C4-2B (cell line): ENCODE measurements at regions not wholly inside any gene's neighbourhood (a gene's known extent, or its start where the extent isn't known, plus 50 kb on each side); places are given as distances from the start of the nearest gene placed in this dataset.

Experiments
- ZFX ChIP-seq: fragments of 450-650 bp; IDR thresholded peaks from 2 replicates; pipeline ENCODE4 v1.6.1; 2017
- TF ChIP-seq, protein P1 (sequence below): fragments of 450-650 bp; conservative IDR thresholded peaks from 2 replicates; pipeline ENCODE4 v1.5.1; 2017; ENCODE audit warnings: mild to moderate bottlenecking

DNA sequence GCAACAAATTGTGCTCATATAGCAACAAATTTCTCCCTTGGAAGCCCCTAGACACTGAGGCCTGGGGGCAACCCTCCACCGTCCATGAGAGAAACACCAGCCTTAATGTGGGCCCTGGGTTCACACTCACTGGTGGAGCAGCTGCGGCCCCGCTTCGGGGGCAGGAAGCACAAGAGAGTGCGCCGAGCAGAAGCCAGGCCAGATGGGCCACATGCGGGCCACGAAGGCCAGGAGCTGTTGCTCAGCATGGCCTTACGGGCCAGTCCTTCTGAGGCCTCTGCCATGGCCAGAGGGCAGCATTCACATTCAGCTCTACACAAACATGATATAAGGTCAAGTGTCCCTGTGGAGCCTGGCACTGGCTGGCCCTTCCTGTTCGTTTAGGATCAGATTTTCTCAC, 60.0 kb upstream of the VIPR2 start:
- TF ChIP-seq, protein P1, sequence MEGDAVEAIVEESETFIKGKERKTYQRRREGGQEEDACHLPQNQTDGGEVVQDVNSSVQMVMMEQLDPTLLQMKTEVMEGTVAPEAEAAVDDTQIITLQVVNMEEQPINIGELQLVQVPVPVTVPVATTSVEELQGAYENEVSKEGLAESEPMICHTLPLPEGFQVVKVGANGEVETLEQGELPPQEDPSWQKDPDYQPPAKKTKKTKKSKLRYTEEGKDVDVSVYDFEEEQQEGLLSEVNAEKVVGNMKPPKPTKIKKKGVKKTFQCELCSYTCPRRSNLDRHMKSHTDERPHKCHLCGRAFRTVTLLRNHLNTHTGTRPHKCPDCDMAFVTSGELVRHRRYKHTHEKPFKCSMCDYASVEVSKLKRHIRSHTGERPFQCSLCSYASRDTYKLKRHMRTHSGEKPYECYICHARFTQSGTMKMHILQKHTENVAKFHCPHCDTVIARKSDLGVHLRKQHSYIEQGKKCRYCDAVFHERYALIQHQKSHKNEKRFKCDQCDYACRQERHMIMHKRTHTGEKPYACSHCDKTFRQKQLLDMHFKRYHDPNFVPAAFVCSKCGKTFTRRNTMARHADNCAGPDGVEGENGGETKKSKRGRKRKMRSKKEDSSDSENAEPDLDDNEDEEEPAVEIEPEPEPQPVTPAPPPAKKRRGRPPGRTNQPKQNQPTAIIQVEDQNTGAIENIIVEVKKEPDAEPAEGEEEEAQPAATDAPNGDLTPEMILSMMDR = no peak
- no peak for TF ChIP-seq ZFX
